H9 (cell line): ENCODE measurements at regions not wholly inside any gene's neighbourhood (a gene's known extent, or its start where the extent isn't known, plus 50 kb on each side); places are given as distances from the start of the nearest gene placed in this dataset.

Source experiments
- DNase-seq: peaks from one replicate; pipeline ENCODE4 v3.0.0-alpha.2; 2017
- H2AFZ ChIP-seq: one replicate; pipeline ENCODE4 v1.6.1; 2013; ENCODE audit warnings: mild to moderate bottlenecking, low read length, control low read depth, moderate library complexity
- H2AK5ac ChIP-seq: 2 replicates; pipeline ENCODE4 v1.6.1; 2013; ENCODE audit warnings: low read length, control low read depth, mixed read lengths; ENCODE audit not compliant: insufficient read length
- H2BK120ac ChIP-seq: one replicate; pipeline ENCODE4 v1.6.1; 2013; ENCODE audit warnings: low read depth, mild to moderate bottlenecking, low read length, control low read depth, inconsistent platforms; ENCODE audit not compliant: poor library complexity, severe bottlenecking
- H2BK12ac ChIP-seq: 2 replicates; pipeline ENCODE4 v1.6.1; 2013; ENCODE audit warnings: low read length, control low read depth, mixed read lengths, low read depth; ENCODE audit not compliant: insufficient read length
- H2BK15ac ChIP-seq: 2 replicates; pipeline ENCODE4 v1.6.1; 2013; ENCODE audit warnings: low read depth, low read length, control low read depth
- H2BK20ac ChIP-seq: one replicate; pipeline ENCODE4 v1.6.1; 2013; ENCODE audit warnings: low read depth, mild to moderate bottlenecking, low read length, control low read depth, inconsistent platforms; ENCODE audit not compliant: poor library complexity, severe bottlenecking
- H2BK5ac ChIP-seq: 2 replicates; pipeline ENCODE4 v1.6.1; 2013; ENCODE audit warnings: low read length, control low read depth, mixed read lengths; ENCODE audit not compliant: insufficient read length
- H3K14ac ChIP-seq: 2 replicates; pipeline ENCODE4 v1.6.1; 2013; ENCODE audit warnings: low read length, control low read depth; ENCODE audit not compliant: insufficient read depth
- H3K18ac ChIP-seq: 2 replicates; pipeline ENCODE4 v1.6.1; 2013; ENCODE audit warnings: low read depth, mild to moderate bottlenecking, mixed read lengths, low read length, control low read depth; ENCODE audit not compliant: insufficient read length
- H3K23ac ChIP-seq: 2 replicates; pipeline ENCODE4 v1.6.1; 2013; ENCODE audit warnings: low read length, control low read depth, mixed read lengths, low read depth; ENCODE audit not compliant: insufficient read length
- H3K23me2 ChIP-seq: 2 replicates; pipeline ENCODE4 v1.6.1; 2013; ENCODE audit warnings: low read depth, mild to moderate bottlenecking, mixed read lengths, low read length, control low read depth; ENCODE audit not compliant: insufficient read length, poor library complexity, severe bottlenecking
- H3K27ac ChIP-seq: 2 replicates; pipeline ENCODE4 v1.5.1; 2013; ENCODE audit warnings: low read length, control low read depth, mixed read lengths, low read depth; ENCODE audit not compliant: insufficient read length
- H3K27me3 ChIP-seq: 2 replicates; pipeline ENCODE4 v1.6.1; 2013; ENCODE audit warnings: low read length, control low read depth, inconsistent platforms; ENCODE audit not compliant: insufficient read depth
- H3K4ac ChIP-seq: 2 replicates; pipeline ENCODE4 v1.6.1; 2013; ENCODE audit warnings: low read depth, mild to moderate bottlenecking, control low read depth, inconsistent platforms, low read length, moderate library complexity
- H3K4me1 ChIP-seq: 2 replicates; pipeline ENCODE4 v1.6.1; 2013; ENCODE audit warnings: low read length, control low read depth, inconsistent platforms; ENCODE audit not compliant: insufficient read depth
- H3K4me2 ChIP-seq: 2 replicates; pipeline ENCODE4 v1.6.1; 2013; ENCODE audit warnings: low read length, control low read depth, mixed read lengths; ENCODE audit not compliant: insufficient read length, insufficient read depth
- H3K56ac ChIP-seq: 2 replicates; pipeline ENCODE4 v1.6.1; 2013; ENCODE audit warnings: low read depth, mild to moderate bottlenecking, mixed read lengths, low read length, control low read depth; ENCODE audit not compliant: insufficient read length
- H3K79me1 ChIP-seq: 2 replicates; pipeline ENCODE4 v1.6.1; 2013; ENCODE audit warnings: low read depth, mild to moderate bottlenecking, moderate library complexity, low read length, control low read depth, inconsistent platforms; ENCODE audit not compliant: insufficient read depth, poor library complexity, severe bottlenecking
- H3K79me2 ChIP-seq: 2 replicates; pipeline ENCODE4 v1.6.1; 2013; ENCODE audit warnings: low read length, control low read depth, inconsistent platforms; ENCODE audit not compliant: insufficient read depth
- H3K9ac ChIP-seq: 2 replicates; pipeline ENCODE4 v1.6.1; 2013; ENCODE audit warnings: low read length, control low read depth, mixed read lengths; ENCODE audit not compliant: insufficient read length; ENCODE audit errors: extremely low read depth
- H3K9me3 ChIP-seq: one replicate; pipeline ENCODE4 v1.6.1; 2013; ENCODE audit warnings: low read depth, low read length, inconsistent platforms; ENCODE audit not compliant: control insufficient read depth
- H3T11ph ChIP-seq: one replicate; pipeline ENCODE4 v1.6.1; 2013; ENCODE audit warnings: mild to moderate bottlenecking, low read length, control low read depth, inconsistent platforms
- H4K20me1 ChIP-seq: one replicate; pipeline ENCODE4 v1.6.1; 2013; ENCODE audit not compliant: control insufficient read depth, insufficient read length, insufficient read depth
- H4K5ac ChIP-seq: 2 replicates; pipeline ENCODE4 v1.6.1; 2013; ENCODE audit warnings: low read depth, mild to moderate bottlenecking, mixed read lengths, low read length, control low read depth; ENCODE audit not compliant: insufficient read length
- H4K8ac ChIP-seq: replicated peaks from 2 replicates; pipeline ENCODE4 v1.6.1; 2013; ENCODE audit warnings: low read length, control low read depth, mixed read lengths, low read depth; ENCODE audit not compliant: insufficient read length
- H4K91ac ChIP-seq: 2 replicates; pipeline ENCODE4 v1.6.1; 2013; ENCODE audit warnings: low read depth, mild to moderate bottlenecking, moderate library complexity, mixed read lengths, low read length, control low read depth; ENCODE audit not compliant: insufficient read length
- H3K27ac Mint-ChIP-seq, 3 experiments: 2 replicates in 2 of 3; 3 replicates in 1 of 3; pipeline ENCODE4 v1.8.0; 2020 to 2021; ENCODE audit warnings: mixed read lengths in 3 of 3, mild to moderate bottlenecking in 1 of 3, moderate library complexity in 1 of 3
- H3K27me3 Mint-ChIP-seq: 2 replicates; pipeline ENCODE4 v1.8.0; 2021; ENCODE audit warnings: low read depth, mild to moderate bottlenecking, moderate library complexity, mixed read lengths
- H3K36me3 Mint-ChIP-seq, 3 experiments: 2 replicates in 2 of 3; 3 replicates in 1 of 3; pipeline ENCODE4 v1.8.0; 2020 to 2021; ENCODE audit warnings: low read depth in 3 of 3, mixed read lengths in 3 of 3; ENCODE audit not compliant: insufficient read depth in 1 of 3
- H3K4me1 Mint-ChIP-seq, 2 experiments: 2 replicates each; pipeline ENCODE4 v1.8.0; 2020; ENCODE audit warnings: mixed read lengths in 2 of 2
- H3K4me3 Mint-ChIP-seq, 2 experiments: 2 replicates in 1 of 2; 3 replicates in 1 of 2; pipeline ENCODE4 v1.8.0; 2020 to 2021; ENCODE audit warnings: mild to moderate bottlenecking in 2 of 2, mixed read lengths in 2 of 2, moderate library complexity in 1 of 2
- H3K9me3 Mint-ChIP-seq, 2 experiments: 2 replicates in 1 of 2; 3 replicates in 1 of 2; pipeline ENCODE4 v1.8.0; 2020; ENCODE audit warnings: mild to moderate bottlenecking in 2 of 2, mixed read lengths in 2 of 2, moderate library complexity in 1 of 2
- CTCF ChIP-seq: fragments of 200-600 bp; sonication (generic); conservative IDR thresholded peaks from 3 replicates; pipeline ENCODE4 v1.8.0; 2021; ENCODE audit warnings: antibody characterized with exemption, mild to moderate bottlenecking
- WGBS: extraction: QIAGEN DNeasy Blood & Tissue Kit; methylation state at CpG from one replicate; pipeline ENCODE4 v1.1.7; 2013; ENCODE audit warnings: missing lambda C conversion rate, low lambda C conversion rate, mixed read lengths; ENCODE audit not compliant: insufficient read length; ENCODE audit errors: extremely low coverage; 5-methylcytosine and 5-hydroxymethylcytosine counted together

DNA sequence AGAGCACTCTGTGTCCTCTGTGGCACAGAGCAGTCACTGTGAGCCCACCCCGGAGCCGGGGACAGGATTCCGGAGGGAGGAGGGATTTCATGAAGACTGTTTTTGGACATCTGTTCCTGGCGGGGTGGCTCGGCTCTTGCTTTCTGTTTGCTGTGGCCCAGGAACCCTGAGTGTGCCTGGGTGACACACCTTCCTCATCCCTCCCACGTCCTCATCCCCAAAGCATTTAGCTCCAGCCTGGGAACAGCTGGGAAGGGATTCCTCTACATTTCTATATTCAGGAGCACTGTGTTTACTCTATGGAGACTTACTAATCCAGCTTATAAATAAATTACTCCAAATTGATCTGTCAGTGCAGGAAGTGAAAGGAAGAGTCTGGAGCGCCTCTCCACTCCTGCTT, 97.8 kb upstream of the UBL3 start:
- H3K4ac ChIP-seq, result no peak overlapping the region
- no peak overlapping the region for H3K56ac ChIP-seq
- no CpG with 5 or more reads among the region's 7 CpGs for WGBS
- no peak for DNase-seq
- H3K79me1 ChIP-seq, result no peaks in the 10 kb centered on the region
- H3T11ph ChIP-seq, result no peak overlapping the region
- Mint-ChIP-seq H3K4me3 (no peak overlapping the region), H3K36me3 (peaks cover 0 to 4% (median 2%) of the 10 kb centered on the region in 3 experiments; a peak in 3 of 7 replicates), H3K27ac (0 out of 7 replicates have a peak overlapping the region, but pooled peaks of 1 of the 3 experiments have one; percentile 47), H3K4me1 (peaks cover 27 to 29% of the 10 kb centered on the region in 2 experiments), H3K9me3 (no peaks in the 10 kb centered on the region; a peak in 1 of 5 replicates), H3K27me3 (peaks cover 30% of the 10 kb centered on the region)
- no peaks in the 10 kb centered on the region for H3K79me2 ChIP-seq
- no peak overlapping the region for H2BK120ac ChIP-seq
- no peak overlapping the region for H3K18ac ChIP-seq
- H3K23ac ChIP-seq, result no peak overlapping the region
- no peaks in the 10 kb centered on the region for H3K9me3 ChIP-seq
- no peak overlapping the region for H4K8ac ChIP-seq
- H2BK15ac ChIP-seq, result no peak overlapping the region
- H2BK12ac ChIP-seq, result no peak overlapping the region
- H3K23me2 ChIP-seq, result no peaks in the 10 kb centered on the region
- H3K4me2 ChIP-seq, result no peak overlapping the region
- H2AFZ ChIP-seq, result no peak overlapping the region
- H4K5ac ChIP-seq, result no peak overlapping the region
- no peak overlapping the region for H3K14ac ChIP-seq
- no peak overlapping the region for H3K27ac ChIP-seq
- no peak overlapping the region for H4K91ac ChIP-seq
- H2BK20ac ChIP-seq, result no peak overlapping the region
- no peak overlapping the region for H3K9ac ChIP-seq
- H2AK5ac ChIP-seq, result no peak overlapping the region
- no peak for TF ChIP-seq CTCF
- H4K20me1 ChIP-seq, result no peaks in the 10 kb centered on the region
- 0 out of 2 replicates have a peak, but pooled peaks cover 4% of the 10 kb centered on the region for H3K4me1 ChIP-seq
- no peaks in the 10 kb centered on the region; the same call in 1 of the 2 replicates for H3K27me3 ChIP-seq
- H2BK5ac ChIP-seq, result no peak overlapping the region
